GM12892 (cell line): ENCODE measurements at regions not wholly inside any gene's neighbourhood (a gene's known extent, or its start where the extent isn't known, plus 50 kb on each side); places are given as distances from the start of the nearest gene placed in this dataset.

Source experiments
- POLR2A ChIP-seq: IDR thresholded peaks from 2 replicates; pipeline ENCODE4 v1.6.1; 2011; ENCODE audit warnings: low read depth, low read length, control low read depth
- POLR2AphosphoS5 ChIP-seq: IDR thresholded peaks from 2 replicates; pipeline ENCODE4 v1.6.1; 2011; ENCODE audit warnings: low read depth, low read length, control low read depth
- TAF1 ChIP-seq: IDR thresholded peaks from 2 replicates; pipeline ENCODE4 v1.6.1; 2011; ENCODE audit warnings: low read depth, mild to moderate bottlenecking, control low read depth, low read length, borderline replicate concordance

DNA sequence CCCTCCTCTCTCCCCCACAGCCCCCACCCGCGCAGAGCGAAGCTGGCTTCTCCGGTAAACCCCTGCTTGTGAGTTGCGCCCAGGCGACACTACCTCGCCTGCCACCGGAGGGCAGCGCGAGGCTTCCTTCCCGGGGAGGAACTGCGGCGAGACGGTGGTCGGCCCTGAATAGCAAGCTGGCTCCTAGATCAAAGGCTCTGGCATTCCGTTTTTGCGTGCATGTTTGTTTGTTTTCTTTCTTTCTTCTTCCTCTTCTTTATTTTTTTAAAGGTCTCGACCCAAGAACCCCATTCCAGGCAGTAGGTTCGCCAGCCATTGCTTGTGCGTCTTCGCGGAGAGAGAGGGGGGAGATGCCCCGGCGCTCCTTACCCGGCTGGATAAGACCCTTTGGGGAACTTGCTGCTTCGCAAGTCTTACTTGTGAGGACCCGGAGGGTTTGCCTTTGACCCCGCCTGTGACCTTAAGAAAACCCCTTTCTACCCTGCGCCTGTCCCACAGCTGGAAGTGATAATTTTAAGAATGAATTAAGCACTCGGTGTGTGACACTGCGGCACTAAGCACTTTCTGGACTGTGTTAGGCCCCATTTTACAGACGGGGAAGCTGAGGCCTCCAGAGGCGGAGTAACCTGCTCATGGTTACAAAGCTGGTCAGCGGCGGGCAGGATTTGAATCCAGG lies 92.7 kb upstream of the SIRPA start:
- TF ChIP-seq POLR2AphosphoS5 (no peak), POLR2A (no peak), TAF1 (no peak)
